GDM1 (cell line): ENCODE measurements at regions not wholly inside any gene's neighbourhood (a gene's known extent, or its start where the extent isn't known, plus 50 kb on each side); places are given as distances from the start of the nearest gene placed in this dataset.

Experiments used
- DNase-seq: peaks from one replicate; lab custom pipeline; 2025; lab: John Stamatoyannopoulos, UW

- no peak for DNase-seq
Observed at GRCh38 chr20:52921340-52921739, 50.8 kb upstream of the TSHZ2 start.

GRCh38 chr20:52918311-52918710 lies 53.8 kb upstream of the TSHZ2 start:
- no peak for DNase-seq

GRCh38 chr20:52915564-52915963 lies 56.6 kb upstream of the TSHZ2 start:
- no peak for DNase-seq

GRCh38 chr20:52914870-52915269 lies 57.3 kb upstream of the TSHZ2 start:
- DNase-seq, result no peak

- DNase-seq, result no peak
Observed at GRCh38 chr20:52913650-52914387, 58.3 kb upstream of the TSHZ2 start.

GRCh38 chr20:52905241-52905994 lies 66.7 kb upstream of the TSHZ2 start:
- DNase-seq, result no peak

- DNase-seq, result no peak
Observed at GRCh38 chr20:52904837-52905236, 67.3 kb upstream of the TSHZ2 start.

GRCh38 chr20:52899041-52899608 lies 73.0 kb upstream of the TSHZ2 start:
- no peak for DNase-seq

- no peak for DNase-seq
Observed at GRCh38 chr20:52896348-52896747, 75.8 kb upstream of the TSHZ2 start.

- DNase-seq, result no peak
Observed at GRCh38 chr20:52895701-52896100, 76.5 kb upstream of the TSHZ2 start.

GRCh38 chr20:52895235-52895634 lies 76.9 kb upstream of the TSHZ2 start:
- DNase-seq, result no peak

GRCh38 chr20:52893498-52893897 lies 78.7 kb upstream of the TSHZ2 start:
- DNase-seq, result no peak

- DNase-seq, result no peak
Observed at GRCh38 chr20:52892023-52892422, 80.1 kb upstream of the TSHZ2 start.

GRCh38 chr20:52890130-52890529 lies 82.0 kb upstream of the TSHZ2 start:
- DNase-seq, result no peak

GRCh38 chr20:52889225-52889624 lies 82.9 kb upstream of the TSHZ2 start:
- DNase-seq, result no peak

- no peak for DNase-seq
Observed at GRCh38 chr20:52888096-52888495, 84.1 kb upstream of the TSHZ2 start.

- DNase-seq, result no peak
Observed at GRCh38 chr20:52880997-52881396, 91.2 kb upstream of the TSHZ2 start.

- no peak for DNase-seq
Observed at GRCh38 chr20:52880259-52880658, 91.9 kb upstream of the TSHZ2 start.

- no peak for DNase-seq
Observed at GRCh38 chr20:52874241-52874640, 97.9 kb upstream of the TSHZ2 start.

GRCh38 chr20:52869698-52870501 lies 102.3 kb upstream of the TSHZ2 start:
- no peak for DNase-seq

GRCh38 chr20:52869276-52869675 lies 102.9 kb upstream of the TSHZ2 start:
- DNase-seq, result no peak

GRCh38 chr20:52867305-52867704 lies 104.9 kb upstream of the TSHZ2 start:
- no peak for DNase-seq
